Esophagus squamous epithelium (tissue), 4 donors: ENCODE measurements at regions not wholly inside any gene's neighbourhood (a gene's known extent, or its start where the extent isn't known, plus 50 kb on each side); places are given as distances from the start of the nearest gene placed in this dataset.

Experiments used
- POLR2A ChIP-seq, 4 donors: fragments of 450-650 bp; IDR thresholded peaks; one replicate each; pipeline ENCODE4 v1.6.1; 2017; ENCODE audit warnings: antibody characterized with exemption in 4 of 4, mild to moderate bottlenecking in 4 of 4, moderate library complexity in 3 of 4
- TF ChIP-seq, protein P1 (sequence below), 6 experiments: fragments of 450-650 bp in 4 of 6; fragments of 200-600 bp in 2 of 6; sonication (generic) in 2 of 6; IDR thresholded peaks; one replicate each; pipeline ENCODE4 v1.5.1; 2016 to 2019; ENCODE audit warnings: antibody characterized with exemption in 6 of 6, mild to moderate bottlenecking in 4 of 6, moderate library complexity in 4 of 6

DNA sequence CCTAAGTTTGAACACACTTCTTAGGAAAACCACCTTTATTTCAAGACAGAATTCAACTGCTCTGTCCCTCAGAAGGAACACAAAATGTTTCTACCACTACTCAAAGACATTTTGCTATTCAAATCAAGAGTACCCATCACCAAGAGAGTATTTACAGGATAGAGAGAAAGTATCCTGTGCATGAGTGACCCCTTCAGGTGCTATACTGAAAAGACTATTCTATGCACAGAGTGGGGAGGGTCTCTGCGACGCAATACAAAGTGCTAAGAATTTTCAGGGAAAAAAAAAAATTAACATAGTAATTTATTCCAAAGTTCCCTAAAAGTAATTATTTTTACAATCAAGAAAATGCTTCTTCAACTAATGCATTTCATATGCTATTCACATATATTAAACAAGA is 346.4 kb upstream of the FAM241A start:
- TF ChIP-seq, protein P1, sequence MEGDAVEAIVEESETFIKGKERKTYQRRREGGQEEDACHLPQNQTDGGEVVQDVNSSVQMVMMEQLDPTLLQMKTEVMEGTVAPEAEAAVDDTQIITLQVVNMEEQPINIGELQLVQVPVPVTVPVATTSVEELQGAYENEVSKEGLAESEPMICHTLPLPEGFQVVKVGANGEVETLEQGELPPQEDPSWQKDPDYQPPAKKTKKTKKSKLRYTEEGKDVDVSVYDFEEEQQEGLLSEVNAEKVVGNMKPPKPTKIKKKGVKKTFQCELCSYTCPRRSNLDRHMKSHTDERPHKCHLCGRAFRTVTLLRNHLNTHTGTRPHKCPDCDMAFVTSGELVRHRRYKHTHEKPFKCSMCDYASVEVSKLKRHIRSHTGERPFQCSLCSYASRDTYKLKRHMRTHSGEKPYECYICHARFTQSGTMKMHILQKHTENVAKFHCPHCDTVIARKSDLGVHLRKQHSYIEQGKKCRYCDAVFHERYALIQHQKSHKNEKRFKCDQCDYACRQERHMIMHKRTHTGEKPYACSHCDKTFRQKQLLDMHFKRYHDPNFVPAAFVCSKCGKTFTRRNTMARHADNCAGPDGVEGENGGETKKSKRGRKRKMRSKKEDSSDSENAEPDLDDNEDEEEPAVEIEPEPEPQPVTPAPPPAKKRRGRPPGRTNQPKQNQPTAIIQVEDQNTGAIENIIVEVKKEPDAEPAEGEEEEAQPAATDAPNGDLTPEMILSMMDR (IDR thresholded peaks at IDR 0.05): no peak
- TF ChIP-seq POLR2A (IDR thresholded peaks at IDR 0.05): no peak
